DMS53 treated with DMSO at 0.1 percent for 48 hours (cell line): ENCODE measurements at regions not wholly inside any gene's neighbourhood (a gene's known extent, or its start where the extent isn't known, plus 50 kb on each side); places are given as distances from the start of the nearest gene placed in this dataset.
A peak's percentile ranks its signal among the peaks of the same experiment; 100 is the strongest.

Experiments used
- DNase-seq: peaks from one replicate; lab custom pipeline; 2025; ENCODE audit not compliant: unreplicated experiment; lab: John Stamatoyannopoulos, UW

GRCh38 chr6:113578691-113579090 lies 278.5 kb upstream of the MARCKS start:
- DNase-seq = no peak

DNA sequence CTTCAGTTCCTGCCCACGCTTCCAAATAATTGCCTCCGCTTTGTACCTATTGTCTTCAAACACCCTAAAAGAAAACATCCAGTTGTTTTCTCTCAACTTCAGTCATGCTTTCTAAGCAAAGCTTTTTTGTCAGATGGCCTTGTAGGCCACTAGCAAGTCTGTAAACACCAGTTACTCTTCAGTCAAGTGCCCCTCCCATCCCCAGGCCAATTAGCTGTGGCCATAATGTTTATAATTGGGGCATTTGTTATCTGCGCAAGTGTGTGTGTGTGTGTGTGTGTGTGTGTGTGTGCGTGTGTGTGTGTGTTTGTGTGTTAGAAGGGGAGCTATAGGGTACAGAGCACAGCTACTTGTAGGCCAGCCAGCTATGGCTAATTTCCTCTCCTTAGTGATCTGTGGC lies 272.4 kb upstream of the MARCKS start:
- no peak for DNase-seq

DNA sequence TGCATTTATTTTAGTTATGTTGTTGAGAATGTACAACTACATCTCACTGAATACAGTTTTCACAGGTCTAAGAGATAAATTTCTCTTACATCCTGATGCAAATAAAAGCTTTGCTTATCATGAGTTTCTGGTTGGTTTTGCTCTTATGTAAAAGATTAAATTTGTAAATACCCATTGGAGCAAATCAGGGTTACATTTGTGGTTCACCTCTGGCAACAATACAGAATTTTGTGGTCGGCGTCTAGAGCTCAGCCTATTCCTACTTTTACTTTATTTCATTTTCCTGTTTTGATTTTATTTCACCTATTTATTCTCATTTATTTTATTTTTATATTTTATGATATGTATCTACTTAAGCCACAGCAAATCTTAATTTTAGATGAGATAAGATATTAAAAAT lies 271.9 kb upstream of the MARCKS start:
- no peak for DNase-seq

GRCh38 chr6:113586413-113587077 lies 270.6 kb upstream of the MARCKS start:
- no peak for DNase-seq

DNA sequence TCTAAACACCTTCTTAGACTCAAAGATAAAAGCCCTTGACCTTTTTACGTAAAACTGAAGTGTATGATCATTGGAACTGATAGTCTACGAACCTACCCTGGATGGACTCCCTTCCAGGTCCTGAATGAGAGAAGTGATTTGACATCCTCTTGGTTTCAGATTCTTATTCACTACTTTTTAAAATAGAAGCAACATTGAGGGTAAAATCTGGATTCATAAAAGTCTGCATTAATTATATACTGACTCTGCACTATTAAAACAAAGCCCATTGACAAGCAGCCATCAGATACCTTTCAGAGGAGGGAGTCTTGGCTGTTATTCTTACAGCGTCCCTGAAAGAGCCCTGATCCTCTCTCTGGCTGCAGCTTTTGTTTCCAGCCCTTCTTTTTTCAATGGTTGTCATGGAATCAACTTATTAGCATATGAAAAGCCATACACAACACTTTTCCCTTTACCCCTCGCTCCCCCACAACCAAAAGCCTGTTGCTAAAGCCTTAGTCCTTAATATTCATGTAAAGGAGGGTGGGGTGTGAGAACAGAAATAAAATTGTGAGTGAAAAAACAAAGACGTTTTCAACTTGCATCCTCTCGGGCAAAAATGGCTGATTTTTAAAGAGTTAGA lies 270.0 kb upstream of the MARCKS start:
- DNase-seq = no peak

DNA sequence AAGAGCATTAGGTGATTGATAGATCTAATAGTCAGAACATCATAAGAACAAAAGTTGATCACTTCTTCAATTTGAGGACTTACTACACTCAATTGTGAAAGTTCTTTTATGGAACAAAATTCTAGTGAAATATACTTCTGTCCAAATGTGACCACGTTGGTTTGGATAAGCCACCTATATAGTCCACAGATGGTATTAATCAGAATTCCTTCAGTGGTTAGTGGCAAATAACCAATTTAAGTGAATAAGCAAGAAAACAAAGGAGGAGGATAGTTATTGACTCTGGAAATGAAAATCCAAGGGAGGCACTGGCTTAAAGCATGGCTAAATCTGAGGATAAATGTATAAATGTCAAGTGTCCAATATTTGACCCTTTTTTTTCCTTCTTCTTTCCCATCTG lies 268.5 kb upstream of the MARCKS start:
- DNase-seq = no peak

GRCh38 chr6:113591896-113592827 lies 265.0 kb upstream of the MARCKS start:
- DNase-seq = peak; percentile 32

DNA sequence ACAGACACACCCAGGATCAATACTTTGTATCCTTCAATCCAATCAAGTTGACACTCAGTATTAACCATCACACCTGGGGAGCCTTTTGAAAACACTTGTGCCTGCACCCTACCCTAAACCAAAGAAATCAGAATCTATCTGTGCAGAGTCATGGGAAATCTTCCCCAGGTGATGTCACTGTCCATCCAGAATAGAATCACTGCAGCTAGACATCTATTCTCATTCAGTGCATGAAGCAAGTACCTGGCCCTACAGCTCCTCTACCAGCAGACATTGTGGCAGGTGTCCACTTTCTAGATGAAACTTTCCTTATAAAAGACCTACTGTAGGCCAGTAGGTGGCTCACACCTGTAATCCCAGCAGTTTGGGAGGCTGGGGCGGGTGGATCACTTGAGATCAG lies 262.4 kb upstream of the MARCKS start:
- peak; percentile 15 for DNase-seq

DNA sequence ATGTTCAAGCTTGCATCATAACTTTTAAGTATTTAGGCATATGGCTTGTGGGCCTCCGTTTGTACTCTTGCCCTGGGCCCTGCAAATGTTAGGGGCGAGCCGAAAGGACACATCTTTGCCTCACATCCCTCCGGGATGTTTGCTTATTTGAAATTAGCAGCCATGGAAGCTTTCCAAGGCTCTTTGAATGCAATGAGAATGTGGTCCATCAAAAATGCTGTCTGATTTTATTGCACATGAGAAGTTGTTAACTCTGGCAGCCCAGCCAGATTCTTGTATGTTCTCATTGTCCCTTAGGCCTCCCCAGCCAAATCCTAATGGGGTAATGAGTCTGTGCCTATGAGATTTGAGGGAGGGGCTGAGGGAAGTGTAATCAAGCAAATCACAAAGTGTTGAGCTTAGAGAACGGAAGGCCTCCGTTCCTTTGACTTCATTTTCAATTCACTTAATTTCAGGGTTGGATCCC lies 261.2 kb upstream of the MARCKS start:
- no peak for DNase-seq

DNA sequence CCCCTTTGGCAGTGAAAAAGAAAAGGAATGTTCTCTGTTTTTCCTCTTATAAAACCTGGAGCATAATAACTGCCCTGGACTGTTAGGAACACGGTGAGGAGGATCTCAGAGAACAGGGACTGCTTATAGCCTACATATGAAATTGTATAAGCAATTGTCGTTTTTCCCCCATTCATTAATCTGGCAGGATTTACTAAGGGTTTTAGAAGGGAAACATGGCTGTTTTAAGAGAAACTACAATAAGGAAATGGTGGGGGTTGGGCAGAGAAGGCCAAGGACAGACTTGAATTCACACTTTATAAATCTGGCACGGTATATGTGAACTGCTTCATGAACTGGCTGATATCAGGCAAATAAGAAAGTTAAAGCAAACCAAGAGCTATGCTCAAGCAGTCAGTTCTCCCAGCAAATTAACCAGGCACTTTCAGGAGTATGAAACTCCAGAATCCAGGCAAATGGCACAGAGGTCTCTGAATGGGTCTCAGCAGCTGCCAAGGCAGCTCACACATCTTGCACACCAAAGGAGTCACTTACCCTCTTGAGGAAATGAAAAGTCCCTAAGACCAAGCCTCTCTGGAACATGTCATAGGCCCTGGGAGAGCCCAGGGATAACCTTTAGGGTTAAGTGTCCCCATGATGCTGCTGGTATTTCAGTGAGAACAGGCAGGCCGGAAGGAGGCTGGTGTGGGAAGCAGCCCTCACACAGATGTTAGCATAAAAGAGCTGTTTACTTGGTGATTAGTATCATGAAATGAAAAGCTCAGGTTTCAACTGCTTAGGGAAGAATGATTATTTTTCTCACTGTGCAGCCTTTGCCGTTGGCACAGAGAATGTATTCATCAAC lies 260.5 kb upstream of the MARCKS start:
- peak; percentile 88 for DNase-seq

- no peak for DNase-seq
These were observed 259.9 kb upstream of the MARCKS start for GRCh38 chr6:113597231-113597583.

- DNase-seq = no peak
These were observed 258.4 kb upstream of the MARCKS start for GRCh38 chr6:113598786-113599185.

DNA sequence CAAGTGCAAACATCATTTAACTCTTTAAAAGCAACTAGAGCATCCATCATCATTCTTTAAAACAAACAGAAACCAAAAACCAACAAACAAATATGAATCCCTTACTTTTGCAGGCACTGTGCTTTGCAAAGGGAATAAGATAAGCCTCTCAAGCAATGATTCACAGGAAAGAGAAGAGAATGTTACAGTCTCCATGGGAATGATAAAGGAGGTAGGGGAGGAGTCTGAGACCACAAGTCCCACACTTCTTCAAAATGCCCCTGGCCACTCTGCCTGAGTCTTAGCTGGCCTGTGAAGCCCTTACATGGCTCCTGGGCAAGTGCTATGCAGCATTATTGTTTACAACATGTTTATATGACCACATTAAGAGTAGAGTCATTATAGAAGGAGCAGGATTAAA lies 257.7 kb upstream of the MARCKS start:
- peak; percentile 72 for DNase-seq

DNA sequence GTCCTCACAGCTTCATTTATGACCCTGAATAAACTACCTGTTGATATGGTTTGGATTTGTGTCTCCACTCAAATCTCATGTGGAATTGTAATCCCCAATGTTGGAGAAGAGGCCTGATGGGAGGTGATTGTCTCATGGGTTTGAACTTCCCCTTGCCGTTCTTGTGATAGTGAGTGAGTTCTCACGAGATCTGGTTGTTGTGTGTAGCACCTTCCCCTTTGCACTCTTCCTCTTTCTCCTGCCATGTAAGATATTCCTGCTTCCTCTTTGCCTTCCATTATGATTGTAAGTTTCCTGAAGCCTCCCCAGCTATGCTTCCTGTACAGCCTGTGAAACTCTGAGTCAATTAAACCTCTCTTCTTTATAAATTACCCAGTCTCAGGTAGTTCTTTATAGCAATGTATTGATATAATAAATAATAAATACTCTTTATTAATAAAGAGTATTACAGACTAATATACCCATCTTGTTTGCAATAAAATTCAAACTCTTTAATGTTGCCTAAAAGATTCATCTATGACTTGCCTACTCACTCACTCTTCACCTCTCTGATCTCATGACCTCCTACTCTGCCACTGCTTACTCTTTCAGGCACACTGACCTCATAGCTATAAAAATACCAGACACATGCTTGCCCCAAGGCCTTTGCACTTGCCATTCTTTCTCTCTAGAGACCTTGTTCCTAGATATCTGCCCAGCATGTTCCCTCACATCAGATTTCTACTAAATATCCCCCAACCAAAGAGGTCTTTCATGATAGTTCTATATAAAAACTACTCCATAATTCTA lies 256.4 kb upstream of the MARCKS start:
- no peak for DNase-seq

GRCh38 chr6:113607821-113608545 lies 249.2 kb upstream of the MARCKS start:
- no peak for DNase-seq

DNA sequence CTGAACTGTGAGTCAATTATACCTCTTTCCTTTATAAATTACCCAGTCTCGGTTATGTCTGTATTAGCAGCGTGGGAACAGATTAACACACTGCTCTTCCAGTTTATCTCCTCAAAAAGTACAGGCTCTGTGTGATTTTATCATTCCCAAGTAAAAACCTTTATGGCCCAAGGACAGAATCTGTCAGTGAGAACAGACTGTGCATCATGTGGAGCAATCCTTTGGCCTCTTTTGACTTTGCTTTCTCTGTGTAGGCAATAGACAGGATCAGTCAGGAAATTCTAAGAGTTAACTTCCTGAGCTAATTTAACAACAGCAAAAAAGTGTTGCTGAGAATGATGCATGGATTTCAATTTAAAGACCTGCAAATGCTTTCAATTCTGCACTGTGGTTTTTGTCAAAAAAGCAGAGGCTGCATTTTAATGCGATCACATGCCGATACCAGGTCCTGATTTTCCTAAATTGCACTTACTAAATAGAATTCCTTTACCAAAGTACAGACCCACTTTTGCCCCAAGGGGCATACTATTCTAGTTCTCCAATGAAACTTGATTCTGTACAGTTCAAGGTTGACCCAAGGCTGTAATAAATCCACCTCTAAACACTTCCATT lies 246.7 kb upstream of the MARCKS start:
- no peak for DNase-seq

GRCh38 chr6:113616701-113617274 lies 240.4 kb upstream of the MARCKS start:
- no peak for DNase-seq

- no peak for DNase-seq
These were observed 238.1 kb upstream of the MARCKS start for GRCh38 chr6:113619077-113619476.

GRCh38 chr6:113620386-113620785 lies 236.8 kb upstream of the MARCKS start:
- DNase-seq = no peak
